CD14-positive monocyte (primary cell): ENCODE measurements at regions not wholly inside any gene's neighbourhood (a gene's known extent, or its start where the extent isn't known, plus 50 kb on each side); places are given as distances from the start of the nearest gene placed in this dataset.

Experiments used
- DNase-seq, 3 donors: peaks; one replicate each; pipeline ENCODE4 v3.0.0-alpha.2; 2011 to 2022
- H2AFZ ChIP-seq: 2 replicates; pipeline ENCODE4 v1.6.0; 2012; ENCODE audit warnings: mild to moderate bottlenecking, low read depth, low read length, inconsistent platforms; ENCODE audit not compliant: insufficient read depth, poor library complexity, severe bottlenecking
- H3K27ac ChIP-seq, 2 donors: 1 replicate in 1 of 2; 2 replicates in 1 of 2; pipeline ENCODE4 v1.5.1; 2012 to 2013; ENCODE audit warnings: low read length in 2 of 2, control low read depth in 1 of 2, inconsistent platforms in 1 of 2, low read depth in 1 of 2, mild to moderate bottlenecking in 1 of 2
- H3K27me3 ChIP-seq, 2 donors: one replicate each; pipeline versions ENCODE4 v1.6.0 to v1.6.1; 2011 to 2013; ENCODE audit warnings: low read length in 2 of 2; ENCODE audit not compliant: control insufficient read depth in 2 of 2, insufficient read depth in 2 of 2
- H3K36me3 ChIP-seq, 2 donors: replicated peaks in 1 of 2; 1 replicate in 1 of 2; 2 replicates in 1 of 2; pipeline versions ENCODE4 v1.5.1 to v1.6.1; 2012 to 2013; ENCODE audit warnings: low read length in 2 of 2, control low read depth in 1 of 2, inconsistent platforms in 1 of 2, mild to moderate bottlenecking in 1 of 2; ENCODE audit not compliant: insufficient read depth in 2 of 2, control insufficient read depth in 1 of 2
- H3K4me1 ChIP-seq, 2 donors: 1 replicate in 1 of 2; 2 replicates in 1 of 2; pipeline versions ENCODE4 v1.5.1 to v1.6.1; 2012 to 2013; ENCODE audit warnings: low read length in 2 of 2, control low read depth in 1 of 2, inconsistent platforms in 1 of 2, mild to moderate bottlenecking in 1 of 2, moderate library complexity in 1 of 2; ENCODE audit not compliant: insufficient read depth in 2 of 2, control insufficient read depth in 1 of 2
- H3K4me2 ChIP-seq: replicated peaks from 2 replicates; pipeline ENCODE3; 2012; ENCODE audit warnings: low read length, moderate library complexity, mild to moderate bottlenecking; ENCODE audit not compliant: poor library complexity, severe bottlenecking; ENCODE audit errors: extremely low read depth
- H3K4me3 ChIP-seq, 3 experiments: fragments of 200-600 bp in 1 of 3; sonication (generic) in 1 of 3; replicated peaks in 1 of 3; 1 replicate in 2 of 3; 2 replicates in 1 of 3; pipeline ENCODE4 v1.5.1; 2011 to 2013; ENCODE audit warnings: low read length in 3 of 3, mild to moderate bottlenecking in 3 of 3, control low read depth in 2 of 3, low read depth in 2 of 3, inconsistent platforms in 1 of 3, moderate library complexity in 1 of 3
- H3K79me2 ChIP-seq: 2 replicates; pipeline ENCODE4 v1.6.0; 2012; ENCODE audit warnings: mild to moderate bottlenecking, control low read depth, inconsistent platforms, low read length, moderate library complexity; ENCODE audit not compliant: insufficient read depth
- H3K9ac ChIP-seq: 2 replicates; pipeline ENCODE4 v1.6.0; 2017; ENCODE audit warnings: low read length, mild to moderate bottlenecking; ENCODE audit not compliant: insufficient read depth, poor library complexity, severe bottlenecking
- H3K9me3 ChIP-seq, 2 donors: replicated peaks in 1 of 2; 1 replicate in 1 of 2; 2 replicates in 1 of 2; pipeline versions ENCODE4 v1.5.1 to v1.6.1; 2012 to 2013; ENCODE audit warnings: low read length in 2 of 2, control low read depth in 1 of 2; ENCODE audit not compliant: control insufficient read depth in 1 of 2, insufficient read depth in 1 of 2
- H4K20me1 ChIP-seq: 2 replicates; pipeline ENCODE4 v1.6.0; 2012; ENCODE audit warnings: mild to moderate bottlenecking, low read length, control low read depth, moderate library complexity; ENCODE audit not compliant: insufficient read depth
- H3K27ac Mint-ChIP-seq, 7 donors: one replicate each; pipeline ENCODE4 v1.8.0; 2020; ENCODE audit warnings: mild to moderate bottlenecking in 7 of 7, mixed read lengths in 7 of 7, moderate library complexity in 6 of 7, inconsistent platforms in 2 of 7
- H3K27me3 Mint-ChIP-seq, 3 donors: one replicate each; pipeline ENCODE4 v1.8.0; 2021 to 2022; ENCODE audit warnings: low read depth in 3 of 3, mild to moderate bottlenecking in 3 of 3, mixed read lengths in 3 of 3, moderate library complexity in 3 of 3, inconsistent platforms in 1 of 3
- H3K36me3 Mint-ChIP-seq, 2 donors: one replicate each; pipeline ENCODE4 v1.8.0; 2020; ENCODE audit warnings: mixed read lengths in 2 of 2, inconsistent platforms in 1 of 2, mild to moderate bottlenecking in 1 of 2
- H3K4me1 Mint-ChIP-seq: one replicate; pipeline ENCODE4 v1.8.0; 2020; ENCODE audit warnings: mild to moderate bottlenecking, mixed read lengths
- H3K4me3 Mint-ChIP-seq, 2 donors: one replicate each; pipeline ENCODE4 v1.8.0; 2020; ENCODE audit warnings: mild to moderate bottlenecking in 2 of 2, mixed read lengths in 2 of 2, moderate library complexity in 1 of 2
- H3K9me3 Mint-ChIP-seq, 7 donors: one replicate each; pipeline ENCODE4 v1.8.0; 2020 to 2022; ENCODE audit warnings: mixed read lengths in 7 of 7, mild to moderate bottlenecking in 6 of 7, moderate library complexity in 6 of 7, inconsistent platforms in 2 of 7
- WGBS: methylation state at CpG from one replicate; pipeline ENCODE4 v1.1.5; 2013; ENCODE audit warnings: missing lambda C conversion rate; ENCODE audit not compliant: insufficient coverage; 5-methylcytosine and 5-hydroxymethylcytosine counted together
- intact Hi-C, 2 donors: fragments of 100-400 bp; cut with micrococcal nuclease; formaldehyde crosslinking; loops; one replicate each; pipeline versions ENCODE4 v1.15.0 to v1.15.1; 2023
- TF ChIP-seq, protein P1 (sequence below): fragments of 200-600 bp; IDR thresholded peaks from one replicate; pipeline ENCODE4 v1.8.0; 2022; ENCODE audit warnings: antibody characterized with exemption, mild to moderate bottlenecking

DNA sequence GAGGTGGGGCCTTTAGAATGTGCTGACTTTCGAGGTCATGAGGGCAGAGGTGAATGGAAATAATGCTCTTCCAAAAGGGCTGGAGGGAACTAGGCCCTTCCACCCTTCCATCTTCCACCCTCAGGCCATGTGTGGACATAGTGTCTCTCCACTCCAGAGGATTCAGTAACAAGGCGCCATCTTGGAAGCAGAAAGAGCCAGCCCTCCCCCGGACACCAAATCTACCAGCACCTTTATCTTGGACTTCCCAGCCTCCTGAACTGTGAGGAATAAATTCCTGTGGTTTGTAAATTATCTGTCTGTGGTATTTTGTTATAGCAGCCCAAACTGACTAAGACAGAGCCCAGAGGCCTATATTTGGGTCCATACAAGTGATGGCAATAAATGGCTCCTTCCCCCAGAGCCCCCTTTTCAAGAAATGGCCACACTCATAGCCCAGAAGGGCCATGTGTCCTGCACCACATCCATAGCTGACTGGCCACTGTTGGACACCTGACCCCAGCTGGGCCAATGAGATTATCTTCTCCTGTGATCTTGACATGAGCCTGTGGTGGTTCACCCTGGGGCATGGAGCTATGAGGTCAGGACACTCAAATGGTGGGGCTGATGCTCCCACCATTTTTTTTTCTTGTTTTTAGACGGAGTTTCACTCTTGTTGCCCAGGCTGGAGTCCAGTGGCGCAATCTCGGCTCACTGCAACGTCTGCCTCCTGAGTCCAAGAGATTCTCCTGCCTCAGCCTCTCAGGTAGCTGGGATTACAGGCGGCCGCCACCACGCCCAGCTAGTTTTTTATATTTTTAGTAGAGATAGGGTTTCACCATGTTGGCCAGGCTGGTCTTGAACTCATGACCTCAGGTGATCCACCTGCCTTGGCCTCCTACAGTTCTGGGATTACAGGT lies 114.9 kb downstream of the RRAGC start:
- Histone ChIP-seq H3K4me2 (no peak overlapping the region), H3K36me3 (no peaks in the 10 kb centered on the region), H3K27me3 (no peaks in the 10 kb centered on the region), H2AFZ (no peak overlapping the region), H4K20me1 (no peaks in the 10 kb centered on the region), H3K27ac (no peak overlapping the region), H3K4me1 (no peaks in the 10 kb centered on the region), H3K9me3 (no peaks in the 10 kb centered on the region), H3K9ac (no peak overlapping the region), H3K79me2 (no peaks in the 10 kb centered on the region), H3K4me3 (no peak overlapping the region)
- no peak for DNase-seq
- Mint-ChIP-seq H3K9me3 (peaks cover 0 to 13% (median 1%) of the 10 kb centered on the region in 7 donors), H3K4me1 (no peaks in the 10 kb centered on the region), H3K27me3 (peaks cover 2 to 10% (median 3%) of the 10 kb centered on the region in 3 donors), H3K27ac (no peak overlapping the region), H3K36me3 (no peaks in the 10 kb centered on the region), H3K4me3 (no peak overlapping the region)
- intact Hi-C loops: no loop called here
- 85% methylated on average over 4 of the region's 10 CpGs for WGBS
- TF ChIP-seq, protein P1, sequence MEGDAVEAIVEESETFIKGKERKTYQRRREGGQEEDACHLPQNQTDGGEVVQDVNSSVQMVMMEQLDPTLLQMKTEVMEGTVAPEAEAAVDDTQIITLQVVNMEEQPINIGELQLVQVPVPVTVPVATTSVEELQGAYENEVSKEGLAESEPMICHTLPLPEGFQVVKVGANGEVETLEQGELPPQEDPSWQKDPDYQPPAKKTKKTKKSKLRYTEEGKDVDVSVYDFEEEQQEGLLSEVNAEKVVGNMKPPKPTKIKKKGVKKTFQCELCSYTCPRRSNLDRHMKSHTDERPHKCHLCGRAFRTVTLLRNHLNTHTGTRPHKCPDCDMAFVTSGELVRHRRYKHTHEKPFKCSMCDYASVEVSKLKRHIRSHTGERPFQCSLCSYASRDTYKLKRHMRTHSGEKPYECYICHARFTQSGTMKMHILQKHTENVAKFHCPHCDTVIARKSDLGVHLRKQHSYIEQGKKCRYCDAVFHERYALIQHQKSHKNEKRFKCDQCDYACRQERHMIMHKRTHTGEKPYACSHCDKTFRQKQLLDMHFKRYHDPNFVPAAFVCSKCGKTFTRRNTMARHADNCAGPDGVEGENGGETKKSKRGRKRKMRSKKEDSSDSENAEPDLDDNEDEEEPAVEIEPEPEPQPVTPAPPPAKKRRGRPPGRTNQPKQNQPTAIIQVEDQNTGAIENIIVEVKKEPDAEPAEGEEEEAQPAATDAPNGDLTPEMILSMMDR: no peak

DNA sequence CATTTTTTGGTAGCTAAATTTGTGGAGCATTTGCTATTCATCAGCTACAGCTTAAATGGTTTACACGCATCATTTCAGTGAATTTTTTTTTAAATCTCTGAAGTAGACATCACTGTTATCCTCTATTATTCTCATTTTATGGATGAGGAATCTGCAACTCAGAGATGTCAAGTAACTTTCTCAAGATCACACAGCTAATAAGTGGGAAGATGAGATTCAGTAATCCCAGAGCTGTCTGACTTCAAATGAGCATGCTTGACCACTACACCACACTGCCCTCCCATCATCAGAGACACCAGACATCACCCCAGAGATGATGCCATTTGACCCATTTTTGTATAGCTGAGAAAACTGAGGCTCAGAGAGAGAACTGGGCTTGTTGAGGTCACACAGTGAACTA lies 116.4 kb downstream of the RRAGC start:
- Mint-ChIP-seq H3K27me3 (peaks cover 2 to 6% (median 5%) of the 10 kb centered on the region in 3 donors), H3K27ac (no peak overlapping the region), H3K9me3 (peaks cover 0 to 7% (median 1%) of the 10 kb centered on the region in 7 donors), H3K4me3 (no peak overlapping the region), H3K36me3 (no peaks in the 10 kb centered on the region), H3K4me1 (no peaks in the 10 kb centered on the region)
- Histone ChIP-seq H2AFZ (no peak overlapping the region), H3K4me2 (no peak overlapping the region), H3K27me3 (no peaks in the 10 kb centered on the region), H3K4me3 (no peak overlapping the region), H3K9ac (no peak overlapping the region), H4K20me1 (no peaks in the 10 kb centered on the region), H3K79me2 (no peaks in the 10 kb centered on the region), H3K9me3 (no peaks in the 10 kb centered on the region), H3K4me1 (no peaks in the 10 kb centered on the region), H3K36me3 (no peaks in the 10 kb centered on the region), H3K27ac (no peak overlapping the region)
- no CpG with 5 or more reads among the region's 1 CpG for WGBS
- intact Hi-C loops: no loop called here
- TF ChIP-seq, protein P1: no peak
- no peak for DNase-seq
